ENCODE measurements at regions not wholly inside any gene's neighbourhood (a gene's known extent, or its start where the extent isn't known, plus 50 kb on each side); places are given as distances from the start of the nearest gene placed in this dataset.

DNA sequence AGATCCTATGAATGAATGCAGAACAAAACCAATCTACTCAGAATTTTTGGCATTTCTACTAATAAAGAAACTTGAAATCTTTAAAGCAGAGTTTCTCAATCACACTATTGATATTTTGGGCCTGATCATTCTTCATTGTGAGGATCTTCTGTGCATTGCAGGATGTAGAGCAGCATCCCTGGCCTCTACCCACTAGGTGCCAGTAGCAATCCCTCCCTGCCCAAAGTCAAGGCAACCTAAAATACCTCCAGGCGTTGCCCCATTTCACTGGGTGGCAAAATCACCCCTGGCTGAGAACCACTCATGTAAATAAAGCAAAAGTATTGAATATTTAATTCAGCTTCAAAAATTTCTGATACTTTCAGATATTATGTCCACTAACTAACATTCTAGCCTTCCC, 213.0 kb downstream of the SP3 start:
- TF ChIP-seq MAFK (IDR thresholded peaks at IDR 0.05; ENCODE audit: low read depth, low read length) (no peak), RAD21 (IDR thresholded peaks at IDR 0.05 in 1 of 2, conservative IDR thresholded peaks at IDR 0.05 in 1 of 2; ENCODE audit: low read depth in 2 of 2, low read length in 2 of 2) (peak; percentile 68 to 74), EP300 (IDR thresholded peaks at IDR 0.05; ENCODE audit: borderline replicate concordance in 1 of 2, low read depth in 2 of 2, low read length in 2 of 2) (no peak), NANOG (IDR thresholded peaks at IDR 0.05; ENCODE audit: insufficient read depth, low read depth, low read length, poor library complexity, severe bottlenecking) (no peak), CREB1 (IDR thresholded peaks at IDR 0.05) (no peak), POLR2AphosphoS5 (IDR thresholded peaks at IDR 0.05; ENCODE audit: low read depth, low read length) (no peak), YY1 (IDR thresholded peaks at IDR 0.05; ENCODE audit: low read depth, low read length) (no peak), SP2 (IDR thresholded peaks at IDR 0.05; ENCODE audit: low read length) (no peak)
- TF ChIP-seq, protein P1, sequence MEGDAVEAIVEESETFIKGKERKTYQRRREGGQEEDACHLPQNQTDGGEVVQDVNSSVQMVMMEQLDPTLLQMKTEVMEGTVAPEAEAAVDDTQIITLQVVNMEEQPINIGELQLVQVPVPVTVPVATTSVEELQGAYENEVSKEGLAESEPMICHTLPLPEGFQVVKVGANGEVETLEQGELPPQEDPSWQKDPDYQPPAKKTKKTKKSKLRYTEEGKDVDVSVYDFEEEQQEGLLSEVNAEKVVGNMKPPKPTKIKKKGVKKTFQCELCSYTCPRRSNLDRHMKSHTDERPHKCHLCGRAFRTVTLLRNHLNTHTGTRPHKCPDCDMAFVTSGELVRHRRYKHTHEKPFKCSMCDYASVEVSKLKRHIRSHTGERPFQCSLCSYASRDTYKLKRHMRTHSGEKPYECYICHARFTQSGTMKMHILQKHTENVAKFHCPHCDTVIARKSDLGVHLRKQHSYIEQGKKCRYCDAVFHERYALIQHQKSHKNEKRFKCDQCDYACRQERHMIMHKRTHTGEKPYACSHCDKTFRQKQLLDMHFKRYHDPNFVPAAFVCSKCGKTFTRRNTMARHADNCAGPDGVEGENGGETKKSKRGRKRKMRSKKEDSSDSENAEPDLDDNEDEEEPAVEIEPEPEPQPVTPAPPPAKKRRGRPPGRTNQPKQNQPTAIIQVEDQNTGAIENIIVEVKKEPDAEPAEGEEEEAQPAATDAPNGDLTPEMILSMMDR (IDR thresholded peaks at IDR 0.05; ENCODE audit: control extremely low read depth in 1 of 3, insufficient read depth in 1 of 3, low read depth in 1 of 3, low read length in 3 of 3): peak; percentile 47 to 62 (median 59)
